Tibial artery (tissue), 4 donors: ENCODE measurements at regions not wholly inside any gene's neighbourhood (a gene's known extent, or its start where the extent isn't known, plus 50 kb on each side); places are given as distances from the start of the nearest gene placed in this dataset.

ENCODE experiments used
- DNase-seq, 2 donors: peaks; one replicate each; pipeline ENCODE4 v3.0.0-alpha.2; 2019
- H3K27ac ChIP-seq, 2 donors: fragments of 200-600 bp; sonication (generic) in 1 of 2; 1 replicate in 1 of 2; 2 replicates in 1 of 2; pipeline ENCODE4 v1.5.1; 2018 to 2019; ENCODE audit warnings: mild to moderate bottlenecking in 1 of 2
- H3K27me3 ChIP-seq, 2 donors: fragments of 200-600 bp; sonication (generic) in 1 of 2; one replicate each; pipeline versions ENCODE4 v1.5.1 to v1.6.0; 2016 to 2019
- H3K36me3 ChIP-seq, 3 donors: fragments of 200-600 bp; sonication (generic) in 2 of 3; one replicate each; pipeline ENCODE4 v1.5.1; 2016 to 2019; ENCODE audit warnings: mild to moderate bottlenecking in 2 of 3
- H3K4me1 ChIP-seq, 4 donors: fragments of 200-600 bp; sonication (generic) in 2 of 4; 1 replicate in 3 of 4; 2 replicates in 1 of 4; pipeline ENCODE4 v1.5.1; 2016 to 2019
- H3K4me3 ChIP-seq, 2 donors: fragments of 200-600 bp; sonication (generic) in 1 of 2; 1 replicate in 1 of 2; 2 replicates in 1 of 2; pipeline ENCODE4 v1.5.1; 2018 to 2019; ENCODE audit warnings: mild to moderate bottlenecking in 2 of 2
- H3K9me3 ChIP-seq, 3 donors: fragments of 200-600 bp; sonication (generic) in 1 of 3; one replicate each; pipeline ENCODE4 v1.5.1; 2016 to 2019
- CTCF ChIP-seq, 2 experiments: fragments of 200-600 bp in 1 of 2; fragments of 450-650 bp in 1 of 2; IDR thresholded peaks; one replicate each; pipeline ENCODE4 v1.5.1; 2017 to 2019; ENCODE audit warnings: antibody characterized with exemption in 2 of 2, mild to moderate bottlenecking in 1 of 2, moderate library complexity in 1 of 2
- intact Hi-C: fragments of 100-400 bp; cut with DNase I; formaldehyde crosslinking; loops from one replicate; pipeline ENCODE4 v1.15.0; 2023; ENCODE audit warnings: low total_unique reads

- Histone ChIP-seq H3K4me3 (no peak overlapping the region), H3K36me3 (no peaks in the 10 kb centered on the region), H3K4me1 (no peaks in the 10 kb centered on the region), H3K27ac (no peak overlapping the region), H3K27me3 (peaks cover 0 to 10% of the 10 kb centered on the region in 2 donors), H3K9me3 (no peaks in the 10 kb centered on the region)
- TF ChIP-seq CTCF (IDR thresholded peaks at IDR 0.05): no peak
- intact Hi-C loops: no loop called here
- DNase-seq: no peak
These were observed 137.4 kb upstream of the GRIK3 start for GRCh38 chr1:37171691-37172090.

GRCh38 chr1:37174341-37174740 lies 140.0 kb upstream of the GRIK3 start:
- DNase-seq: no peak

GRCh38 chr1:37174876-37175275 lies 140.6 kb upstream of the GRIK3 start:
- Histone ChIP-seq H3K27me3 (peaks cover 0 to 13% of the 10 kb centered on the region in 2 donors), H3K27ac (no peak overlapping the region)
- TF ChIP-seq CTCF (IDR thresholded peaks at IDR 0.05): no peak

More at GRCh38 chr1:37174341-37174740, 140.0 kb upstream of the GRIK3 start:
- Histone ChIP-seq H3K27me3 (peaks cover 0 to 10% of the 10 kb centered on the region in 2 donors), H3K9me3 (no peaks in the 10 kb centered on the region), H3K4me3 (no peak overlapping the region), H3K27ac (no peak overlapping the region), H3K4me1 (no peaks in the 10 kb centered on the region), H3K36me3 (no peaks in the 10 kb centered on the region)
- TF ChIP-seq CTCF (IDR thresholded peaks at IDR 0.05): no peak
- intact Hi-C loops: no loop called here

GRCh38 chr1:37175666-37176215 lies 141.4 kb upstream of the GRIK3 start:
- no peak for TF ChIP-seq CTCF (IDR thresholded peaks at IDR 0.05)
- intact Hi-C loops: no loop called here
- H3K27ac ChIP-seq: no peak overlapping the region

More at GRCh38 chr1:37174876-37175275, 140.6 kb upstream of the GRIK3 start:
- intact Hi-C loops: no loop called here
- no peaks in the 10 kb centered on the region for H3K36me3 ChIP-seq
- no peak for DNase-seq
- no peaks in the 10 kb centered on the region for H3K9me3 ChIP-seq
- no peak overlapping the region for H3K4me3 ChIP-seq
- no peaks in the 10 kb centered on the region for H3K4me1 ChIP-seq

GRCh38 chr1:37176269-37176668 lies 142.0 kb upstream of the GRIK3 start:
- Histone ChIP-seq H3K27me3 (peaks cover 0 to 17% of the 10 kb centered on the region in 2 donors), H3K27ac (no peak overlapping the region), H3K9me3 (no peaks in the 10 kb centered on the region), H3K4me1 (no peaks in the 10 kb centered on the region), H3K36me3 (no peaks in the 10 kb centered on the region), H3K4me3 (no peak overlapping the region)
- intact Hi-C loops: no loop called here
- DNase-seq: no peak
- no peak for TF ChIP-seq CTCF (IDR thresholded peaks at IDR 0.05)

More at GRCh38 chr1:37175666-37176215, 141.4 kb upstream of the GRIK3 start:
- DNase-seq: no peak
- H3K4me1 ChIP-seq: no peaks in the 10 kb centered on the region
- peaks cover 0 to 13% of the 10 kb centered on the region in 2 donors for H3K27me3 ChIP-seq
- H3K36me3 ChIP-seq: no peaks in the 10 kb centered on the region
- no peaks in the 10 kb centered on the region for H3K9me3 ChIP-seq
- no peak overlapping the region for H3K4me3 ChIP-seq
